NCI-H526 (cell line): ENCODE measurements at regions not wholly inside any gene's neighbourhood (a gene's known extent, or its start where the extent isn't known, plus 50 kb on each side); places are given as distances from the start of the nearest gene placed in this dataset.

Experiments
- DNase-seq, 2 experiments: peaks; one replicate each; lab custom pipeline; 2025; lab: John Stamatoyannopoulos, UW

DNA sequence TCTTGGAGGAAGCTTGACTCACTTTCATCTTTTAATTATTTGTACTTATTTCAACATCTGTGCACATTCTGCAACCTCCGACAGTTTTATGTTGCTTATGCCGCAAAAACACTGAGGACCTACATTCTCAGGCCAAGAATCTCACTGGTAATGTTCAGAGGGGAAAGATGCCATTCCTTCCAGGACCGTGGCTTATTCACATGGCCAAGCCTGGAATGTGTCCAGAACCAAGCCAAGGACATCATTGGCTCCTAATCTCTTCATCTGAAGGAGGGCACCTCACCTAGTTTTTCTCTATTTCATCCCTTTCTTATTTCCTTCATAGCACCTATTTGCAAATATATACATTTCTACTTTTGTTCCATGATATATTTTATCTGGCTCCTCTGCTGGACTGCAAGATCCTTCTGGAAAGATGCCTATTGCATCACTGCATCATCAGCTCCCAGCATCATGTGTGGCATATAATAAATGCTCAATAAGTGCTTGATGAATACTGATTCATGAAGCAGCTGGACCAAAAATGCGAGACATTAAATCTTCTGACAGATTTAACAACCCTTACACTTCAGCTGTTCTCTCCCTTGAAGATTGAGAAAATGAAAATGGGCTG, 377.1 kb downstream of the TNS1 start:
- DNase-seq, result no peak

DNA sequence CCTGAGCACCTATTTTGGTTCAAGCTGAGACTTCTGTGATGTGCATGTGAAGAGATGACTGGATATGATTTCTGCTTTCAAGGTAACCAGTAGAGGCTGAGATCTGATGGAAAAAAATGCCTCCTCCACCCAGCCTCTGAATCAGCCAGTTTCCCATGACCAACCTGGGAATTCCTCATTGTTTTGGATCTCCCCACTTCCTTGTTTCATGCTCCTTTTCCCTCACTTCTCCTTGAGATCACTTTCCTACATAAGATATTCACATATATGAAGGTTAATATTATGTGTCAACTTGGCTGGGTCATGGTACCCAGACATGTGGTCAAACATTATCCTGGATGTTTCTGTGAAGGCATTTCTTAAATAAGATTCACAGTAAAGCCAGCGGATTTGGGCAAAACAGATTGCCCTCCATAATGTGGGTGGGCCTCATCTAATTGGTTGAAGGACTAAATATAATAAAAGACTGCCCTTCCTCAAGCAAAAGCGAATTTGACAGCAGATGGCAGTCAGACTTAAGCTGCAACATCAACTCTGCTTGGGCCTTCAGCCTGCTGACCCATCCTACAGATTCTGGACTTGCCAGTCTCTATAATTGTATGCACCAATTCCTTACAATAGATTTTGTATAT, 379.4 kb downstream of the TNS1 start:
- DNase-seq, result no peak

- no peak for DNase-seq
These were observed 380.4 kb downstream of the TNS1 start for GRCh38 chr2:217622205-217623060.

DNA sequence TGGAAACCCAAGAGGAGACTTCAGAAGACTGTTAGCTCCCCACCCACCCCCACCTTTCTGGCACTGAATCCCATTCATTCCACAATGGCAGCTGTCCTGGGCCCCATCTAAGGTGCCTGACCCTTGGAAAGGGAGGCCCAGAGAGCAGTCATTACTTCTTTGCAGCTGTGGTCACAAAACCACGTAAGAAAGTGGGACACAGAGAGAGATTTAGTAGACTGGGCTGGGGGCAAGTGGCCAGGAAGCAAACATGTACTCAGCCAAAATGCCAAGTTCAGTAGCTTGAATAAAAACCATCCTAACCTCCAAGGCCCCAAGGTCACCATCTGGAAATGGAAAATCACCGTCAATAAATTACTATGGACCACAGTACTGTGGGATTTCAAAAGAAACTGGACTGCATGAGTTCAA, 381.4 kb downstream of the TNS1 start:
- DNase-seq, result no peak

- no peak for DNase-seq
These were observed 384.1 kb downstream of the TNS1 start for GRCh38 chr2:217618744-217619143.

- no peak for DNase-seq
These were observed 385.2 kb downstream of the TNS1 start for GRCh38 chr2:217617616-217618022.

DNA sequence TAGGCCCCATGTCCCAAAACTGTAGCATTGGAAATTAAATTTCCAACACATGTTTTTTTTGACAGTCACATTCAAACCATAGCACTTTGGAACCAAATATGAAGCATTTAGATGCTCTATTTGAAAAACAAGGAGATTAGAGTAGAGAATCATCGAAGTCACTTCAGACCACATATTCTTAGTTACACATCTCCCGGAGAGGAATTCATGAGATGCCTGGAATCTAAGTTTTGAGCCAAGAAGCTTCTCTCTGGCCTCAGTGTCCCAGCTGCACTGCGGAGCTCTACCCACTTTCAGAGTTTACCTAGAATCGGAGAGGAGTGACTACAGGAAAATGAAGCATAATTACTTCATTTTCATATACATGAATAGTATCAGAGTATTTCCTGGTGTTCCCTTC, 385.9 kb downstream of the TNS1 start:
- no peak for DNase-seq

DNA sequence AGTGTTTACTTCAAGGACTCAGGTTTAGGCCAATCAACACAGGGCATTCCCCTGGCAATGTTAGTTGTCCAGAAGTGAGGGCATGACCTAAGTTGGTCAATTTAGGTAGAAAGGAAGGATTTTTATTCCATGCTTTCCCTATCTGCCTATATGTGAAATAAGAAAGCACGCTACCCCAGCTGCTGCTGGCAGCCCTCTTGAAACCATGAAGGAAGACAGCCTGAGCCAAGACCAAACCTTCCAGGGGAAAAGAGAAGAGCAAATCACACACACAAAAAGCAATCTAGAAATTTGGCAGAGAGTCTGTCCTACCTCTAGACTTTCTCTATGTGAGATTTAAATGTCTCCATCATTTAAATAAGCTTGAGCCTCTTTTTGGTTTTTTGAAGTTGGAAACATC, 387.6 kb downstream of the TNS1 start:
- no peak for DNase-seq

DNA sequence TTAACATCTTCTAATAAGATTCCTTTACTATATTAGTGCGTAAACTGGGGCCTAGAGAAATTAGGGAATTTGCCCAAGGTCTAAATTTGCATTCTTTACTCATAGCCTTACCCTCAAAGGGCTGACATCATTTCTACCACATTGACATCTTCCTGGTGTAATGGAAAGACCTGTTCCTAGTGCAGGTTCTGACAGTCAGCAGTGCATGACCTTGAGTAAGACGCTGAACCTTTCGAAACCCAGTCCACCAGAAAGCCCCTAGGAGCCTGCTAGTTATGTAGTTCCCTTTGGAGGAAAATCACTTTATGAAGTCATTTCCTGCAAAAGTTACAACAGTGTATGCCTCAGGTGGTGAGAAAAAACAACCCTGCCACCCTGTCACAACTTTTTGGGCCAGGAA, 388.3 kb downstream of the TNS1 start:
- DNase-seq, result no peak

- no peak for DNase-seq
These were observed 388.7 kb downstream of the TNS1 start for GRCh38 chr2:217614096-217614495.

DNA sequence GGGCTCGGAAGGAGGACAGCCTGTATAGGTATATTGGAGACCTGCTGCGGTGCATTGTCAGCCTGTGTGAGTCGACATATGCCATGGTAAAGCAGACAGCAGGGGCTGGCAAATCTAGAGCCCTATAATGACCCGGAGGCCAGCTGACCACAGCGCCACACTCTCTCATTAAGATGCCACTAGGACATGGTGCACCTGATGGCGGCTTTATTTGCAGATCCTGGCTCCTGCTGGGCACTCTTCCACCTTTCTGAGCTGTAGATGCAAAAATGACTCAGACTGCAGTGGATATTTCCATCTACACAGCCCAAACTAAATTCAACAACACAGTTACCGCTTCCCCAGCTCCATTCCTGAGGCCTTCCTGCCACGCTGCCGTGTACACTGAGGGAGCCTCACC, 389.9 kb downstream of the TNS1 start:
- DNase-seq, result no peak

GRCh38 chr2:217612211-217612610, 390.6 kb downstream of the TNS1 start:
- no peak for DNase-seq

DNA sequence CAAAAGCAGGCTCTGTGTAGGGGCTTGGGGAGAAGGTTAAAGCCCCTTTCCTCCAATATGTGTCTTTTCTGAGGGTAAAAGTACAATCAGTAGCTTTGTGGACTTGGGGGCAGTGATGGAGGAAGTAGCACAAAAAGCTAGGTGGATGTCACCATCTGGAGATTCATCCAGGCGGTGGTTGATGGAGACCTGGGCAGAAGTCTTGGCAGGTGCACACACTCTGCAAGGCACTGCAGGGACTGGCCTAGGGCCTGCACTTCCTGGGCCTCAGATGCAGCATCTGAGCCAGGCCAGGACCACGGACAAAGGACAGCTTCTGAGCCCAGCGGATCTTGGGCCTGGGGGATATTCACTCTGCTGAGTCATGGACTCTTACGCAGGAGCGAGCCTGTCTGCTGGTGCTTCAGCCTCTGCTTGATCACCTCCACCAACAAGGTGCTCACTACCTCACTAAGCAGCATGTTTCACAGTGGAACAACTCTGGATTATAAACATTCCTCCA, 391.1 kb downstream of the TNS1 start:
- DNase-seq, result no peak

DNA sequence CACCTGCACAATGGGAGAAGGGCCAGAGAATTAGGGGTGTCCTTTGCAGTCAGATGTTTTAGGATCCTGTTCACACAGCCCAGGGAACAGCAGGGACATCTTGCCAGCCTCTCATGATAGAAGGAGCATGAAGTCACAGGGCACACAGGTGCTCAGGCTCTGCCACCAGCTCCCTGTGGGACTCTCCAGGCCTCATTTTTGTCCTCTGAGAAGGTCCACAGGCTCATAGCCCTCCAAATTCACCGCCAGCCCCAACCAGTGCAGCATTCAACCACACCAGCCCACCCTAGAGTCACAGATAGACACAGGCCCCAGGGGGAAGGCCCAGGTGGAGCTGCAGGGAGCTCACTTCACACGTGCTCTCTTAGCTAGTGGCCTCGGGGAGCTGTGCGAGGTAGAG, 391.7 kb downstream of the TNS1 start:
- DNase-seq, result no peak

DNA sequence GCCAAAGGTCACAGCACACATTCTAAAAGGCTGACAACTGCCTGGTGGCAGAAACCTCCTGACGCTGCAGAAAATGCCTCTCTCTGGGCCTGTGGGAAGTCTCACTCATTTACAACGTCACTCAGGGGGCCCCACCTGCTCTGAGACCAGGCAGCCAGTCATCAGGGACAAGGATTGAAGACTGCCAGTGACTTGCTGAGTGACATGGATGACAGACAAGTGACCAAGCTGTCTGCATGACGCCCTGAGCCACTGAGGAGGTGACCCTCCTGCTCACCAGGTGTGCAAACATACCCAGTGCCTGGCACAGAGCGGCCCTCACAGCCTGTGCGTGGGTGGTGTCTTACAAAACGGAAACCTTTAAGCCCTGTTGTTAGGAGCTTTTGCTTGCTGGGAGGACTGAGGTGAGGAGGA, 392.4 kb downstream of the TNS1 start:
- DNase-seq, result no peak

DNA sequence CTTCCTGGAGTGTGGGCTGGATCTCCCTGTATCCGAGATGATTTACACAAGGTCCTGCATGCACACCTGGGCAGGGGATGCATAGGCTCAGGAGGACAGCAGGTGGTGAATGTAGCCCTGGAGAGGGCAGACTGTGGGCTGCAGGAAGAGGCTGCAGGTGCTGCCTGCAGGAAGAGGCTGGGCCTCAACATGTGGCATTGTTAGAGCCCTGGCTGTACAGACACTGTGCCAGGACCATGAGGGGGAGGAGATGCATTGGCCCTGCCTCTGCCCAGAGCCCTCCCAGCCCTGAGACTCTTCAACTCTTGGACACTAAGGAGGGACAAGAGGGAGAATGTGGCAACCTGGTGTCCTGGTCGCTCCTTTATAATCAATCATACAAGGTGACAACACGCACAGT, 392.8 kb downstream of the TNS1 start:
- DNase-seq, result no peak

- no peak for DNase-seq
These were observed 396.5 kb downstream of the TNS1 start for GRCh38 chr2:217606296-217606695.

GRCh38 chr2:217604527-217605194, 398.1 kb downstream of the TNS1 start:
- no peak for DNase-seq

DNA sequence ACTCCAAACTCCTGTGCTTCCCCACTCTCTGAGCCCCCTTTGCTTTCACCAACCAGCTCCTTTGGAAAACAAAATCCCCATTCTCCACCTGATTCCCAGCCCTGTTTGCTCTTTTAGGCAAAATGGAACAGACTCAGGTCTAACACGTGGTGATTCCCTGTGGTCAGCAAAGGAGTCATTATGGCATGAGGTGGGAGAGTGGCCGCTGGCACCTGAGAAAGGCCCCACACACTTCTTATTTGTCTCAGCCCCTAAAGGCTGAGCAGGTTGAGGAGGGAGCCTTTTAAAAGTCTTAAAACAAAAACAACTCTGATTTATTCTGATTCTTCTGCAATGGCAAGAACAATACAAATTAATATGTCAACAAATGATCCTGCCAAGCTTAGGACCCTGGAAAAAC, 401.2 kb downstream of the TNS1 start:
- DNase-seq, result no peak

DNA sequence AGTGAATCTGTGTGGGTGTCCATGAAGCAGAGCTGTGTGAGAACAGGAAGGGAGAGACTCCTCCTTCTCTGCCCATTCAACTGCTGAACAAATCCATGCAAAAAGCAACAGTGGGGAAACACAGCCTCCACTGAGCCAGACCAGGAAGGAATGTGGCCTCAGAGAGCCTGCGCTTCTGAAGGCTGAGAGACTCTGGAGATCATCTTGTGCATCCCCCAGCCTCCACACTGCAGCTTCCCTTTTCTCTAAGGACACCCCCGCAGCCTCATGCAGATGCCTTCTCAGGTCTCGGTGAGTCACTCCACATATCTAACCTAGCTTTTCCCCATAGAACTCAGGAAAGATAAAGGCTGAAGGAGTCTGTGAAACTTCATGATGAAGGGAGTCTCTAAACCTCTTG, 402.9 kb downstream of the TNS1 start:
- no peak for DNase-seq

- DNase-seq, result no peak
These were observed 405.1 kb downstream of the TNS1 start for GRCh38 chr2:217597681-217598080.

DNA sequence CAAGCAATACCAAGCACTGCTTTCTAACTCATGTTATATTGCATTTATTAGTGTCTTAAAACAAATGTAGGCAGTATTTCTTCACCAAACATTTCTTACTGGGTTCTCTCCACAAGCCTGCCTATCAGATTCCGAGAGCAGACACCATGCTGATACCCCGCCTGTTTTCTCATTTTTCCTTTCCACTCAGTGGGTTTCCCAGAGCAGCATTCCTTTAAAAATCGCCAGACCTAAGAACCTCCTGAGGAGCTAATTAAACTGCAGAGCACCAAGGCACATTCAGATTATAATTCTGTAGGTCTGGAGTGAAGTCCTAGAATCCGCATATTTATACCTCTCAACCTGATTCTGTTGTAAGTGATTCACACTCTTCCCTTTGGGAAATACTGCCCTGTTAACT, 405.6 kb downstream of the TNS1 start:
- no peak for DNase-seq

- DNase-seq, result no peak
These were observed 409.1 kb downstream of the TNS1 start for GRCh38 chr2:217593732-217594131.
